Lung (tissue), 11 donors: ENCODE measurements at regions not wholly inside any gene's neighbourhood (a gene's known extent, or its start where the extent isn't known, plus 50 kb on each side); places are given as distances from the start of the nearest gene placed in this dataset.
"Not testable (repeated sequence)": the region's sequence is repeated elsewhere in the genome, so short reads cannot be mapped to it uniquely, and the experiment has no call there.

Experiments
- ATAC-seq: fragments of 200-7000 bp; cut with Tn5 transposase; one replicate; pipeline ENCODE4 v1.9.1; 2020; ENCODE audit warnings: moderate number of reproducible peaks; ENCODE audit not compliant: insufficient read depth, low FRiP score
- DNase-seq, 3 donors: peaks; one replicate each; pipeline ENCODE4 v3.0.0-alpha.2; 2013 to 2017
- H3K27ac ChIP-seq, 2 donors: one replicate each; pipeline ENCODE4 v1.5.1; 2013; ENCODE audit warnings: mild to moderate bottlenecking in 2 of 2, moderate library complexity in 2 of 2, control low read depth in 1 of 2, inconsistent platforms in 1 of 2, low read depth in 1 of 2, low read length in 1 of 2
- H3K27me3 ChIP-seq, 3 donors: one replicate each; pipeline ENCODE4 v1.5.1; 2013; ENCODE audit warnings: low read length in 2 of 3; ENCODE audit not compliant: control insufficient read depth in 3 of 3, insufficient read depth in 3 of 3
- H3K36me3 ChIP-seq, 4 donors: one replicate each; pipeline ENCODE4 v1.5.1; 2013; ENCODE audit warnings: low read length in 4 of 4, mild to moderate bottlenecking in 1 of 4, moderate library complexity in 1 of 4; ENCODE audit not compliant: control insufficient read depth in 4 of 4, insufficient read depth in 4 of 4
- H3K4me1 ChIP-seq, 5 donors: one replicate each; pipeline ENCODE4 v1.5.1; 2013; ENCODE audit warnings: low read length in 5 of 5, mild to moderate bottlenecking in 2 of 5, moderate library complexity in 1 of 5; ENCODE audit not compliant: control insufficient read depth in 5 of 5, insufficient read depth in 5 of 5
- H3K4me3 ChIP-seq: one replicate; pipeline ENCODE4 v1.5.1; 2013; ENCODE audit warnings: mild to moderate bottlenecking, control low read depth, moderate library complexity
- H3K9ac ChIP-seq, 2 donors: one replicate each; pipeline ENCODE4 v1.5.1; 2013; ENCODE audit warnings: low read length in 2 of 2, control low read depth in 1 of 2; ENCODE audit not compliant: insufficient read depth in 1 of 2
- H3K9me3 ChIP-seq, 4 donors: one replicate each; pipeline ENCODE4 v1.5.1; 2013; ENCODE audit warnings: low read length in 3 of 4, mild to moderate bottlenecking in 1 of 4, moderate library complexity in 1 of 4; ENCODE audit not compliant: control insufficient read depth in 4 of 4, insufficient read depth in 3 of 4
- CTCF ChIP-seq: IDR thresholded peaks from 2 replicates; pipeline ENCODE4 v1.5.1; 2012; ENCODE audit warnings: mild to moderate bottlenecking; ENCODE audit errors: control extremely low read depth, extremely low read depth
- WGBS, 2 donors: extraction: QIAGEN DNeasy Blood & Tissue Kit; methylation state at CpG; one replicate each; pipeline ENCODE4 v1.1.7; 2013; 5-methylcytosine and 5-hydroxymethylcytosine counted together
- donor health status: control.
- donor health status: control.
- donor health status: Bipolar disorder and iron deficiency.
- donor health status: healthy.
- donor health status: DM: yes; HTN: yes; CAD: no.

GRCh38 chrX:152038804-152039203 lies 64.3 kb upstream of the GABRE start:
- 53 to 72% methylated on average over 2 of the region's 2 CpGs for WGBS, 2 donors
- H3K4me1 ChIP-seq: no peaks in the 10 kb centered on the region
- no peak for DNase-seq
- no peaks in the 10 kb centered on the region for H3K27me3 ChIP-seq
- H3K27ac ChIP-seq: no peak overlapping the region
- no peak overlapping the region for H3K9ac ChIP-seq
- peaks cover 0 to 8% (median 0%) of the 10 kb centered on the region in 4 donors for H3K9me3 ChIP-seq
- H3K36me3 ChIP-seq: no peaks in the 10 kb centered on the region
- no peak for ATAC-seq
- no peak overlapping the region for H3K4me3 ChIP-seq
- no peak for TF ChIP-seq CTCF

- Histone ChIP-seq H3K9ac (no peak overlapping the region), H3K4me1 (no peaks in the 10 kb centered on the region), H3K9me3 (peaks cover 0 to 8% (median 0%) of the 10 kb centered on the region in 4 donors), H3K27me3 (no peaks in the 10 kb centered on the region), H3K27ac (no peak overlapping the region), H3K4me3 (no peak overlapping the region), H3K36me3 (no peaks in the 10 kb centered on the region)
- TF ChIP-seq CTCF: no peak
- no peak for DNase-seq
- no peak for ATAC-seq
- WGBS, 2 donors: 58 to 79% methylated on average over 1 of the region's 1 CpG
Measured at GRCh38 chrX:152037183-152037582, 62.7 kb upstream of the GABRE start.

GRCh38 chrX:152031346-152031745 lies 56.9 kb upstream of the GABRE start:
- not testable (repeated sequence) for H3K4me1 ChIP-seq, H3K27ac ChIP-seq, H3K4me3 ChIP-seq, H3K9me3 ChIP-seq, H3K27me3 ChIP-seq, ATAC-seq, H3K36me3 ChIP-seq, H3K9ac ChIP-seq, DNase-seq
- WGBS, 2 donors: 61 to 83% methylated on average over 1 of the region's 1 CpG

- Histone ChIP-seq H3K27me3 (no peaks in the 10 kb centered on the region), H3K9ac (no peak overlapping the region), H3K4me1 (no peaks in the 10 kb centered on the region), H3K9me3 (peaks cover 0 to 3% (median 0%) of the 10 kb centered on the region in 4 donors), H3K4me3 (no peak overlapping the region), H3K36me3 (no peaks in the 10 kb centered on the region), H3K27ac (no peak overlapping the region)
- 70 to 82% methylated on average over 3 of the region's 3 CpGs for WGBS, 2 donors
- DNase-seq (no peak), ATAC-seq (no peak)
- no peak for TF ChIP-seq CTCF
Measured at GRCh38 chrX:152028579-152028978, 54.1 kb upstream of the GABRE start.
